NCI-H2081 (cell line): ENCODE measurements at regions not wholly inside any gene's neighbourhood (a gene's known extent, or its start where the extent isn't known, plus 50 kb on each side); places are given as distances from the start of the nearest gene placed in this dataset.
"Not testable (repeated sequence)": the region's sequence is repeated elsewhere in the genome, so short reads cannot be mapped to it uniquely, and the experiment has no call there.

ENCODE experiments used
- DNase-seq, 2 experiments: peaks; one replicate each; lab custom pipeline; 2025; lab: John Stamatoyannopoulos, UW

GRCh38 chr5:145450286-145450885 lies 384.8 kb downstream of the PRELID2 start:
- no peak for DNase-seq

GRCh38 chr5:145449794-145450193 lies 385.3 kb downstream of the PRELID2 start:
- DNase-seq, result no peak

- DNase-seq, result not testable (repeated sequence)
Measured at GRCh38 chr5:145446875-145447274, 388.3 kb downstream of the PRELID2 start.

- DNase-seq, result no peak
Measured at GRCh38 chr5:145446412-145446811, 388.7 kb downstream of the PRELID2 start.

GRCh38 chr5:145445027-145445426 lies 390.1 kb downstream of the PRELID2 start:
- no peak for DNase-seq

DNA sequence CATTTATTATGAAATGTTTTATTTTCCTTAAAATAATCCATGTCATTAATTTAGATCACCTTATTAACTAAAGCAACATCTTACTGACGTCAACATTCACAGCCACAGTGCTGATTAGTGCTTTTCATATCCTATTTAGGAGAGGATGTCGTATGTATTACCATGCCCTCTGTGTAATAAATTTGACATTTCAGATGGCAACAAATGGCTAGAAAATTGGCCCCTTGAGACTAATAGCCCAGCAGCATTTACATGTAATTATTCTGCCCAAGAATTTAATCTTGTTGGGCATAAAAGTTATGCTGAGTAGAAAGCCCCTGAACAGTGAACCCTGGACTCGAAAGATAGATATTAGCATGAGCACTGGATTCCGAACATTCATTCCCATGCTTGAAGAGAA lies 391.2 kb downstream of the PRELID2 start:
- no peak for DNase-seq

GRCh38 chr5:145443366-145443765 lies 391.8 kb downstream of the PRELID2 start:
- DNase-seq, result no peak

DNA sequence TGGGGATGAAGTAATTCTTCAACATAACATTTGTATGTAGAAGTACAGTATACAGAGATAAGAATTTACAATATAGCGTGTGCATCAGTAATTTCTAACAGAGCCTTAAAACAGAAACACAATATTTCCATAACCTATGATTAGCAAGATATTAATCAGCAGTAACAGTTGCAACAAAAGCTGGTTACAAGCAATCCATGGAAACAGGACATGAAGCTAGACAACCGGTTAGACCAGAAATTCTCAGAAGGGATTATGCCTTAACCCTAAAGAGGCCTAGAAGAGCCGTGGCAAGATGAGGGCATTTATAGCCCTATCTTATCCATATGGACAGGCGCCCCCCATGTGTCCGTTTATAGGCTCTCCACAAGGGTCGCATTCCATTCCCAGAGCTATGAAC lies 392.5 kb downstream of the PRELID2 start:
- DNase-seq, result not testable (repeated sequence)

DNA sequence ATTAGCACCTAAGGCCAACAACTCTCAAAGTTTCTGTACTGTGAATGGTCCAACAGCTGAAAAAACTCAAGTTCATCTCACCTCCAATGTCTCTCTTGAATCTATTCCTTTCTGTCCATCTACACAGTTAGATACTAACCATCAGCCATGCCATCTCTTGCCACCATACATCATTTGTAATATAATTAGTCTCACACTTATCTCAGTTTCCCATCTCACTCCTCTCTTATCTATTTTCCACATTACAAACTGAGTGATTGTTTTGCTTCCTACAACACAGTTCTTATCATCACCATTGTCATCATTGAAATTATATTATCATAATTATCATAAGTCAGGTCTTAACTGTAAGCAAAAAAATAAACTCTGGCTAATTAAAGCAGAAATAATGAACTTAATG lies 393.9 kb downstream of the PRELID2 start:
- DNase-seq, result no peak

DNA sequence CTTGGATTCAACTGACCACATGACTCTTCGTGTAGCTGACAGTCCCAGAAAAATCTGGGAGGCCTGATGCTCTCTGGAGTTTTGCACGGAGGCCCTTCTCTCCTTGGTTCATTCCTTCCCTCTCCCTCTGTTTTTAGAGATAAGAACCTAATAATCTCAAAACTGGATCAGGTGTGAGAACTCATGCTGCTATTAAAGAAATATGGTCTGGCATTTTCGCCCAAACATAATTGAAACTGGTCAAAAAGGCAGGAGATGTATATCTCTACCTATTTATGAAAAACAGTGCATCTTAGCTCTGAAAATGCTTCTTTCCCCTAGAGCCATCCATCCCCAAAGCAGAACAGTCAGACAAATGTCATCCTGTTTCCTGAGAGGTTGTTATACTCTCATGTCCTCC lies 397.5 kb downstream of the PRELID2 start:
- no peak for DNase-seq

DNA sequence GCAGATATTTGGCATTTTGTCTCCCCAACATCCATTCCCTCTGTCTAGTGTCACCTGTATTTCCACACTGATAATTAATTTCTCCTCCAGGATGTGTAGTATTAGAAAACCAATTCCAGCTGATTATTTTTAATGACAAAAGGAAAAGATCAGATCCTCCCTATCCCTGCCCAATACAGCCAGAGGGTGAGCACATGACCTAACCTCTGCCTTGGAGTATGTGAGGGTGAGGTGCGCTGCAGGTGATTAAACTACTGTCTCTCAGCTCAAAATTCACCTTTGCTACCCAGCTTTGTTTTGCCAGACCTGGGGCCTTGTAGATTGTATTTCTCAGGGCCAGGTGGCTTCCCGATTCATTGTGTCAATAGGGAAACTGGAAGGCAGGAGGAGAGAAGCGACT lies 402.1 kb downstream of the PRELID2 start:
- no peak for DNase-seq

- no peak for DNase-seq
Measured at GRCh38 chr5:145429170-145429569, 406.0 kb downstream of the PRELID2 start.

DNA sequence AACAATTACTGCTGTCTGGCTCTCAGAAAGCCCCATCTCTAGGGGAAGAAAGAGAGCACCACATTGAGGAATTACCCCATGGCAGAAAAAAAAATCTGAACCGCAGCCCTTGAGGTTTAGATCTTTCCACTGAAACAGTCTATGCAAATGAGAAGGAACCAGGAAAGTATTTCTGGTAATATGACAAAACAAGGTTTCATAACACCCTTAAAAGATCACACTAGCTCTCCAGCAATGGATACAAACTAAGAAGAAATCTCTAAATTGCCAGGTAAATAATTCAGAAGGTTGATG lies 427.1 kb downstream of the PRELID2 start:
- no peak for DNase-seq

DNA sequence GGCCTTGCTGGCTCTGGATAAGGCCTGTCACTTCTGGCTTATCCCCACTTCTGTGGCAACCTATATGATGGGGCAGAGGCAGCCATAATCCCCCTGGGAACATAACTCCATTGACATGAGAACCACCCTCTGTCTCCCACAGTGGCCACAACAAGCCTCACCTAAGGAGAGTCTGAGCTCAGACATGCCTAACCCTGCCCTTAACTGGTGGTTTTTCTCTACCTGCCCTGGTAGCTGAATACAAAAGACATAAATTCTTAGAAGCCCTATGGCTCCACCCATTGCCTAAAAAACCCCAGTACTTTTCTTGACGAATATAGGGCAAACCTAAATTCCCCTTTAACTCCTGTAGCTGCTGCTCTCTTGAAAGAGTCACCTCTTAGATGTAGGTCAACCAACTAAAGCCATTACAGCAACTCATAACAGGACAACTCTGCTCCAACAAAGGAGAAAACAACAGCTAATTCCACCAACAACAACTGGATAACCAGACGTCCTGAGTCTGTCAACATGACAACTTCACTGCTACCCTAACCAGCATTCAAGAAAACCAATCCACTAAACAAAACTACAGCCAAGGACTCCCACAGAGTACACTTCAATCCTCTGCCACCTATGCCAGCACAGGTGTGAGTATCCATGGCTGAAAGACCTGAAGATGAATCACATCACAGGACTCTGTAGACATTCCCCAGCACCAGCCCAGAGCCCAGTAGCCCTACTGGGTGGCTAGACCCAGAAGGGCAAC lies 427.7 kb downstream of the PRELID2 start:
- DNase-seq, result no peak

DNA sequence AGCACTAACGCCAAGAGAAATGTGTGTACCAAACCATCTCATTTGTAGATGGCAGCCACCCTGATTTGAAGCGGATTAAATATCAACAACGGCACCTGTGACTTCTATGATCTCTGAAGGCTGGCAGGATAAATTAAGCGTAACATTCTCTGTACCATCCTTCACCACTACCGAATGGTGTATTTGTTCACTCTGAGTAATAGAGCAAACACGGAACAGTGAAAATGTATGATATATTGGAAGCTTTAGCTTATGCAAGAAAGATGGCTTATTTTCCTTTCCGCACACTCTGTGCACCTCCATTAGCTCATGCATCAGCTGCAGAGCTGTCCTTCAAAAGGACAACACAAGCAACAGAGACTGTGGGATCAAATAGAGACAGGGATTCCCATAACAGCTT lies 431.1 kb downstream of the PRELID2 start:
- no peak for DNase-seq

GRCh38 chr5:145396888-145397287 lies 438.3 kb downstream of the PRELID2 start:
- DNase-seq, result no peak

DNA sequence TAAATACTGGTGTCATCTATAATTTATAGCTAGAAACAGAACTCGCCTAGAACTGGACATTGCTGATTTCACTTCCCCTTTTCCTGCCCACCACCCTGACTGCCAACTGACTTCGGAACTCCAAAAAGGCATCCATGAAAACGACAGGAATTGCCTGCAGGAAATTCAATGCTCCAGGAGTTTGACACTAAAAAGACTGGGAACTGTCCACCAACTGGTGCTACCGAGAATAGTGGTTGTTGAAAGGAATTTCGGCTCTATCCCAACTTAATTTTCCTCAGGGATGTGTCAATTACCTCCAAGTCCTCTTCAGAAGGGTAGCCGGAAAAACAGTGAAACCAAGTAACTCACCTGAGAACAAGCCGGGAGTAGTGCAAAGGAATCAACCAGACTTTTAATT lies 440.0 kb downstream of the PRELID2 start:
- not testable (repeated sequence) for DNase-seq

GRCh38 chr5:145393426-145393825 lies 441.7 kb downstream of the PRELID2 start:
- no peak for DNase-seq

GRCh38 chr5:145389047-145389446 lies 446.1 kb downstream of the PRELID2 start:
- no peak for DNase-seq

DNA sequence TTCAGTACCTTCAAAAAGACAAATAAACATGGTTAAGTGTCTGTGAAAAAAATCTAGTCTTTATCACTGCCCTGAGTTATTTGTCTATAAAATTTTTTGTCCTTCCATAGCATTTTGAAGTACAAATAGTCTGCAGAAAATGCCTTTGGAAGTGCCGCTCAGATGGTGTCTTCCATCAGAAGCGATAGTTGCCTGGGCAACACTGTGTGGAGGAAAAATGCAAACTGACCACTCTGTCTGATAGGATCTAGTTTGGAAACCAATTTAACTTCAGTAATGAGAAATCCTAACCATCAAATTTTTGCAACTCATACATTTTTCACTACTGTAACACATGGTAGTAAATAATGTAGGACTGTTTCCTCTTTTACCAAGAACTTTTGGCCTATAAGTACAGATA lies 449.9 kb downstream of the PRELID2 start:
- no peak for DNase-seq

DNA sequence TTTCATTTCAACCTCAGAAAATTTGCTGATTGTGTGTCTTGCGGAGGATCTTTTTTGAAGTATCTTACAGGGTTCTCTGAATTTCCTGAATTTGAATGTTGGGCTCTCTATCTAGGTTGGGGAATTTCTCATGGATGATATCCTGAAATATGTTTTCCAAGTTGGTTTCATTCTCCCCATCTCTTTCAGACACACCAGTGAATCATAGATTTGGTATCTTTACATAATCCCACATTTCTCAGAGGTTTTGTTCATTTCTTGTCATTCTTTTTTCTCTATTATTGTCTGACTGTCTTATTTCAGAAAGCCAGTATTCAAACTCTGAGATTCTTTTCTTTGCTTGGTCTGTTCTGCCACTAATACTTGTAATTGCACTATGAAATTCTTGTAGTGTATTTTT lies 456.9 kb downstream of the PRELID2 start:
- no peak for DNase-seq

DNA sequence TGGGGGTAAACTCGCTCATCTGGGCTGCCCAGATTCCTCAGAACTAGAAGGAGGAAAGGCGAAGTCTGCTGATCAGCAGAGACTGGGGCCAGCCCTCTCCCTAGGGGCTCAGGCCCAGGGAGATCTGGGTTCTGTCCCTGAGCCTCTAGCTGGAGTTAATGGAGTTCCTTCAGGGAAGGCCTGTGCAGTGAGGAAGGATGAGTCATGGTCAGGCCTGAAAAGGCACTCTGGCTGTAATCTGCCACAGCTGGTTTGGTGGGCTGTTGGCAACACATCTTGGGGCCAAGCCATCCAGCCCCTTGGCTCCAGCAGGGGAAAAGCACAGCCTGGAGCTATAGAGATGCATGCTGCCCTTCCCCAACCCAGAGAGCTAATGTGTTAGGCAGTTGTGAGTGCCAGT lies 459.6 kb downstream of the PRELID2 start:
- no peak for DNase-seq

DNA sequence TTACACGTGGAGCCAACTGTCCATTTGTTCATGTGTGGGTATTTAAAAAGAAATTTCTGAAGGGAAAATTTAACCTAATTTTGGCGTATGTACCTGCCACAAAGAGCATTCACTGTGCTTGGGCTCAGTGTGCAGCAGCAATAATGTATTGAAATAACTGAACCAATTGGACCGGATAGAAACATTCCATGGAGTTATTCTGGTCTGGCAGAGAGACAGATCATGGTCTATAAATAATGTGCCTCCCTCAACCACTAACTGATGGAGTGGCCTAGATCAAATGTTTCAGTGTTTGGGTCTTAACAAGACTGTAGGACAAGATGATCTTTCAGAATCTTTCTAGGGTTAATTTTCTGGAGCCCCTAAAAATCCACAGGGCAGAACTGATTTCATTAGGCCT lies 469.7 kb downstream of the PRELID2 start:
- no peak for DNase-seq

DNA sequence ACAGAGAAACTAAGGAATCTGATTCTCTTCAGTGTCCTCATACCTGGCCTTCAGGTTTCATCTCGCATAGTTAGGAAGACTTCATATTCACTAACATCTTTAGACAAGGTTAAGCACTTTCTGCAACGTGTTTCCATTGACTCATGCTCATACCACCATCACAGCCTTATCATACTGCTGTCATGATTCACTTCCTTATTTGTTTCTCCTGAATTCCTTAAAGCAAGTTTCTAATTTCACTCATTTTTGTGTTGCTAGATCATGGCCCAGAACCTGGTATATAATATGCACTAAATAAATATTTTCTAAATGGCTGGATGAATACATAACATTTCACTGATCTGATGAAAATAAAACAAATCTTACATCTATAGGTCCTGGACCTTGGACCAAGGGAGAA lies 472.9 kb downstream of the PRELID2 start:
- DNase-seq, result no peak
